ENCODE measurements at regions not wholly inside any gene's neighbourhood (a gene's known extent, or its start where the extent isn't known, plus 50 kb on each side); places are given as distances from the start of the nearest gene placed in this dataset.

DNA sequence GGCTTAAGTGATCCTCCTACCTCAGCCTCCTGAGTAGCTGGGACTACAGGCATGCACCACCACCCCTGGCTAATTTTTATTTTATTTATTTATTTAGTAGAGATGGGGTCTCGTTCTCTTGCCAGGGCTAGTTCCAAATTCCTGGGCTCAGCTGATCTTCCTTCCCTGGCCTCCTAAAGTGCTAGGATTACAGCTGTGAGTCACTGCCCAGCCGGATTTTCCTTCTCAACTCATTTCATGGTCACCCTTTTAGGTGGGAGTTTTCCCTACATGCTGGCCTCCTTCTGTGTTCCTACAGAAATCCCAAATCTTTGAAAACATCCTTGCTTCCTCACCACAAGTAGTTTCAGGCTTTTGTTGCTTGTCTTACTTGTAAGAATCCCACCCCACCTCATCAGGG, 102.1 kb upstream of the SIAH1 start:
- no peak for DNase-seq (ENCODE audit: low spot score)

DNA sequence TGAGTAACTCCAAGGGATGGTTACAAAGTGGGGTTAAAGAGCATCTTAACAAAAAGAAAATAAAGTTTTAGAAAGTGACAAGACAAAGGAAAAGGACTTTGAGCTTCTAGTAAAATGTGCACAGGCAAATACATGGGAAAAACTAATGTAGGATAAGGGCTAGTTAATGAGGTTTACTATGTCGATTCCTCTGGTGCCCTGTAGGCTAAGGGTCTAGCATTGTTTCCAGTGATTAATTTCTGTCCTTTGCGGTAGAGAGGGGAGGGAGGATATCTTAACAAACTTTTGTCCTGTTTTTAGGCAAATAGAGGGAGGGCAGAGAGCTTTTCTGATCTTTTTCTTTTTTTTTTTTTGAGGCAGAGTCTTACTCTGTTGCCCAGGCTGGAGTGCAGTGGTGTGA, 96.6 kb upstream of the SIAH1 start:
- DNase-seq (ENCODE audit: low spot score): no peak

DNA sequence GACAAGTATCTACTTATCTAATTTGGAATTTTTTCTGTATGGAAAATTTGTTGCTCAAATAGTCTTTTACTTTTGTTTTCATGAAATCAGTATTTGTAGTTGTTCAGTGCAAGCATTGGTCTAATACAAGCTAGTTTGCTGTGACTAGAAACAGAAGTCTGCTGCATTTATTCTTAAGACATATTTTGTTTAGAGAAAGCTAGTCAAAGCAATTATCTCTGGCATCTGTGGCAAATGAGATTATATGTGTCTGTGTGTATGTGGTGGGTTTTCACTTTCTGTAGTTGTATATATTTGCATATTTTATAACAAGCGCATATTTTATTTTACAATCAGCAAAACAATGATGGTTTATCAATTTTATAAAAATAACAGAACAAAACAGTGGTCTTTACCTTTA, 96.0 kb upstream of the SIAH1 start:
- no peak for DNase-seq (ENCODE audit: low spot score)

DNA sequence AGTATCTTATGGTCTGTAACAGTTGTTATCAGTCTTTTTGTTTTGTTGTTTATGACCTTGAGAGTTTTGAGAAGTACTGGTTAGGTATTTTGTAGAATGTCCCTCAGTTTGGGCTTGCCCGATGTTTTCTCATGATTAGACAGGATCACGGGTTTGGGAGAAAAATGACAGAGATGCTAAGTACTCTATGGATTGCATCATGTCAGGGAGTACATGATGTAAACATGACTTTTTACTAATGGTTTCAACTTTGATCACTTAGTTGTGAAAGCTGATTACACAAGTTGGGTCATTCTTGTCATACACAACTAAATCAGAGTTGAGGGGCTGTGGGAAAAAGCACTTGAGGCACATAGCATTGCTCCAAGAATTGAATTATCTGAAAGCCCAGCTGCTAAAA, 94.7 kb upstream of the SIAH1 start:
- no peak for DNase-seq (ENCODE audit: low spot score)

DNA sequence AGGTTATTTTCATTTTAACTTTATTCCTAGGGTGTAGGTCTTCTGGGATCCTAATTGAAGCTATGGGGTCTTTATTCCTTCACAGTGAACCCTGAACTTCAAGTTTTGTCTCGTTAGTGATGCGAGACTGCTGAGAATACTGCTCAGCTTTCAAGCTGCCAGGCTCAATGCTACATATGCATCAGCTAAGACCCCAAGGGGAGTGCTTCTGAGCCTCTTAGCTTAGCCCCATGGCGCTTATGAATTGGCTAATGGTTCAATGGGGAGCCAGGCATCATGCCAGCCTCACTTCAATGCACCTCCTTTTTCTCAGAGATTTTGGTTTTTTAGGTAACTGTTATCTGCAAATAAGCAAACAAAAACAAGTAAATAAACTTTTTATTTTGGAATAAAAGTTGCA, 94.1 kb upstream of the SIAH1 start:
- DNase-seq (ENCODE audit: low spot score): peak; percentile 62

DNA sequence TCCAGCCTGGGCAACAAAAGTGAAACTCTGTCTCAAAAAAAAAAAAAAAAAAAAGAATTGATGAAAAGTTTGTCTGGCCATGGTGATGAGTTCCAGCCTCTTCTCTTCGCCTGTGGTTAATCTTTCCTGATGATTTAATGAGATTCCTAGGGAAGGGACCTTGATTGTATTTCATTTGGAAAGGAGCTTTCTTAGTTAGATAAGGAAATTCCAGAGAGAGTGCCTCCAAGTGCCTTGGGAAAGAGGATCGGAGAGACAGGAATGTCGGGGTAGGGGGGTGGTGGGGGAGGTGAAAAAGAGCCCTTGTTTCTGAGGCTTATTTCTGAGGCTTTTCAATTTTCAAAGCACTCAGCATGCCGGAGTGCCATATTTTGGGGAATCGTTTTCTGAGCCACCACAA, 93.2 kb upstream of the SIAH1 start:
- DNase-seq (ENCODE audit: low spot score): no peak

DNA sequence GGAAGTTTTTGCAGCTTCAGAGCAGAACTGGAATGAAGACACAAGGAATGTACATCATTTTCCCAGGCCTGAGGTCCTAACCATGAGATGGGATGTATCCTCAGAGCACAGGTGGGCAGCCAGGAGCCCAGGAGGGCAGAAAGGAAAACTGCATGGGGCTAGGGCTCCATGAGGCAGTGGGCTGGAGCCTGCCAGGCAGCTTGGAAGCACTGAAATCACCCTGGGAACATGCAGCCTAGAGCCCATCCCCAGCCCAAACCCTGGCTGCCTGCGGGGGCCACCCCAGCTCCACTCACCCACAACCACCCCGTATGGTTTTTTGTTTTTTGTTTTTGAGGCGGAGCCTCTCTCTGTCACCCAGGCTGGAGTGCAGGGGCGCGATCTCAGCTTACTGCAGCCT, 86.2 kb upstream of the SIAH1 start:
- DNase-seq (ENCODE audit: low spot score): no peak

DNA sequence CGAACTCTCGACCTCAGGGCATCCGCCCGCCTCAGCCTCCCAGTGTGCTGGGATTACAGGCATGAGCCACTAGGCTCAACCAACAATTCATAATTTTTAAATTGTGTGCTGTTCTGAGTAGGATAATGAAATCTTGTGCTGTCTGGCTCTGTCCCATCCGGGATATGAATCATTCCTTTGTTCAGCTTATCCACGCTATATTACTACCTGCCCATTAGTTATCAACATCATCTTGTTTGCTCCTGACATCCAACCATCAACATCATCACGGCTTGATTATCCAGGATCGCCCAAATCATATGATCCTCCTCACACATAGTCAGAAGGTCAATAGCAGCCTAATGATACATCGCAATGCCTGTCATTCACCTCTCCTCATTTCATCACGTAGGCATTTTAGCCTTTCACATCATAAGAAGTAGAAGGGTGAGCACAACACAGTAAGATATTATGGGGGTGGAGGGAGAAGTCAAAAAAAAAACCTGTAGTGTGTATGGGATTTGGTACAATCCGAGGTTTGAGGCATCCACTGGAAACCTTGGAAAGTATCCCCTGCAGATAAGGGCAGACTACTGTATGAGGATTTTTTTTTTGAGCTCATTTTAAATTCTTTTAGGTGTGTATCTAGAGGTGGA, 77.0 kb upstream of the SIAH1 start:
- DNase-seq (ENCODE audit: low spot score): no peak

DNA sequence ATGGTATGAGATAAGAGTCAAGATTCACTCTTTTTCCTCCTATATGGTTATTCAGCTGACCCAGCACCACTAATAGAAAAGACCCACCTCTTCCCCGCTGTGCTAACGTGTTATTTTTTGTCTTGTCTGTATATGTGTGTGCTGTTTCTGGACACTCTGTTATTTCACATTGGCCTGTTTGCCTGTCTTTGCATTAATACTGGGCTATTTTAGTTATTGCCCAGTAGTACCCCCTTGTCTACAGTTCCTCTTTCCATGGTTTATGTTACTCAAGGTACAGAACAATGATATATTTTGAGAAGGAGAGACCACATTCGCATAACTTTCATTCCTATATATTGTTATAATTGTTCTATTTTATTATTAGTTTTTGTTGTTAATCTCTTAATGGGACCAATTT, 74.0 kb upstream of the SIAH1 start:
- no peak for DNase-seq (ENCODE audit: low spot score)

DNA sequence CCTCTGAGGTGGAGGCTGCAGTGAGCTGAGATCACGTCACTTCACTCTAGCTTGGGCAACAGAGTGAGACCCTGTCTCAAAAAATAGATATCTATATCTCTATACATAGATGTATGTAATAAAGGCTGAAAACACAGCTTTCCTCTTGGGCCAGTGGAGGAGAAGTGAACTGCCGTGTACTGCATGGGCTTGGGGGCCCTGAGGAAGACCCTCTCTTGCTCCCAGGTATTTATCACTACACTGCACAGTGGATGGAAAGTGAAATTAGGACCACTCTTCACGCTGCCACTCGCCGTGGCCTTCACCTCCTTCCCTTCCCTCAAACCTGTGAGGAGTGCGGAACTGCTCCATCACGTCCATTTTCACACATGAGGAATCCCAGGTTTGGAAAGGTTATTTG, 68.8 kb upstream of the SIAH1 start:
- no peak for DNase-seq (ENCODE audit: low spot score)

DNA sequence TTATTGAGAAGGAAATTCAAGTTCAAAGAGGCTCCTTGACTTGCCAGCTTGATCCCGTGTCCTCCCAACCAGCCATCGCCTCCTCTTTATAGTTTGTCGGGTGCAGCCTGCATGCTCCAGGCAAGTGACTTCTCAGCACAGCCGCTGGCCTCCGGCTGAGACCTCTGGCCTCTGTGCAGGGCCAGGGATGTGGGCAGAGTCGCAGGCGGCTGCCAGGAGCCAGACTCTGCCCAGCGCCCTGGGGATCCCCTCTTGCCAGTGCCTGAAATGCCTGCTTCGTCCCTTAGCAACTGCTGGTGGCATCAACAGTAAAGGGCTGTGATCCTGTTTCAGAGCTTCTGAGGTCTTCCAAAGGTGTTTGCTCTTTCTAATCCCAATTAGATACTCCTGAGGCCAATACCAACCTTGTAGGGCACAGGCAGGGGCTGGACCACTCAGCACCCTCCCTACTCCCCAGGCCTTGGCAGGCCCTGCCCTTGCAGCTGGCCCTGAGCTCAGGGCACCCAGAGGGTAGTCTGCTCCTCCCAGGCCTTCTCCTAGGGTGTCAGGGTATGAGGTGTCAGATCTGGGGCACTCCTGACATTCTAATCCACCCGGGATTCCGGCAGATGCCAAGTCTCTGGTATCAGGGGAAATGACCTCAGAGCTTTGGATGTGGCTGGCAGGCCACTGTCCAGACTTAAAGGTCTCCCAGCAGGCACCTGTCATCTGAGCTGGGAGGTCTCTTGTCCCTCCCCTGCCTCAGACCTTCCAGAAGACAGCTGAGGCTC, 68.0 kb upstream of the SIAH1 start:
- DNase-seq (ENCODE audit: low spot score): no peak

DNA sequence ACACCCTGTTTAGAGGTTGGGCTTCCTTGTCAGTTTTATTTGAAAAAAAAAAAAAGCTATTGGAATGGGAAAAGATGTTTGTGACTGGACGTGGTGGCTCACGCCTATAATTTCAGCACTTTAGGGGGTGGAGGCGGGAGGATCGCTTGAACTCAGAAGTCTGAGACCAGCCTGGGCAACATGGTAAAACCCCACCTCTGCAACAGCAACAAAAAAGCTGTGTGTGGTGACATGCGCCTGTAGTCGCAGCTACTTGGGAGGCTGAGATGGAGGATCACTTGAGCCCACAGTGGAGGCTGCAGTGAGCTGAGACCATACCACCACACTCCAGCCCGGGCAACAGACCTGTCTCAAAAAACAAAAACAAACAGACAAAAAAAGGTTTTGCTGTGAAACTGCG, 66.1 kb upstream of the SIAH1 start:
- no peak for DNase-seq (ENCODE audit: low spot score)

DNA sequence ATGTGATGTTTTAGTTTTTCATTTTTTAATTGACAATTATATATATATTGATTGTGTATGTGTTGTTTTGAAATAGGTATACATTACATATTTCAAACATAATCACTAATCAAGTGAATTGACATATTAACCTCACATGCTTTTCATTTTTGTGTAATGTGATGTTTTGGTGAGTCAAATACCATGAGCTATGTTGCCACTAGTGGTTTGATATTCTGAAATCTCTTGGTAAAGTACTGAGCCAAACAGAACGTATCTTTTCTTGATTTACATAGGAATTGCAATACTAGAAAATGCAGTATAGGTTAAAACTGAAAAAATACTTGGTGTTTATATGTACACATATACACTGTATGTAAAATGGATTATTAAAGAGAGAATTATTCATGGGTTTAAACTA, 65.2 kb upstream of the SIAH1 start:
- DNase-seq (ENCODE audit: low spot score): no peak

DNA sequence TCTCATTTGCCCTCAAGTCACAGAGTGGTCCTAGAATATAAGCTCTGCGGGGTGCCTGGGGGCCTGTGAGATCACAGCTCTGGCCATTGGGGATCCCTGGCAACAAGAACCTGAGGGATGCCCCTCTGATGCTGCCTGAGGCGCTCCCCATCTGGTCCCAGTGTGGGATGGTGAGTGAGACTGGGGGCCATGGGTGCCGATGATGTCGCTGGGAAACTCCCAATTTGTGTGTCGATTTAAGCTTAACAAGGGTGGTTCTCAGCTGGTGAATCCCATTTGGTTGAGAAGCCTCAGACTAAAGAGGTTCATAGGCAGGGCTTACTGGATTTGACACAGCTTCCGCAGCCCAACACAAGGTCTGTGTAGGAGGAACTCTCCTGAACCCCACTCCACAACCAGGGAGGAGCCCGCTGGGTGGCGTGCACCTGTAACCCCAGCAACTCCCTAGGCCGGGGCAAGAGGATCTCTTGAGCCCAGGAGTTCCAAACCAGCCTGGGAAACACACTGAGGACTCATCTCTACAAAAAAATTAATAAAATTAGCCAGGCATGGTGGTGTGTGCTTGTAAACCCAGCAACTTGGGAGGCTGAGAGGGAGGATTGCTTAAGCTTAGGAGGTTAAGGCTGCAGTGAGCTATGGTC, 63.7 kb upstream of the SIAH1 start:
- DNase-seq (ENCODE audit: low spot score): no peak

DNA sequence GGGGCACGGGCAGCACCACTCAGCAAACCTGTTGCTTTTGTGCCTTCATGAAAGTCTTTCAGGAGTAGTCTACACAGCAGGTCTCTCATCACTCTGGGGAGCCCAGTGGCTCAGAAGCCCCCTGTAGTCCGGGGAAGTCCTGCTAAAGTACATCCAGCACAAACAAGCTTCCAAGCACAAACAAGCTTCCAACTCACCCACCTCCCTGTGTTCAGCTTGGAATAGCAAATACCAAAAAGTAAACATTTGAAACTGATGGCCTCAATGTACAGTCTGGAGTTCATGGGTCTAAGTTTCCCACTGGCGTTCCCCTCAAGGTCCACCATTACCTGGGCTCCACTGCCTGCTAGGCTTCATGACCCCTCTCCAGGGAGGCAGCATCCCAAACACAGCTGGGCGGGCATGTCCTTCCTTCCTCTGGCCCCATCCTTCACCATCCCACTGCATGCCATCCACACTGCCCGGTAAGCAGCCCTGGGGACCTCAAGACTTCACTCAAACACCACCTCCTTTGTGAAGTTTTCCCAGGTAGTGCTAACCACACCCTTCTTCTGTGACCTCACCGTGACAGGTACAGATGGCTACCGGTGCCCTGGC, 62.8 kb upstream of the SIAH1 start:
- no peak for DNase-seq (ENCODE audit: low spot score)

DNA sequence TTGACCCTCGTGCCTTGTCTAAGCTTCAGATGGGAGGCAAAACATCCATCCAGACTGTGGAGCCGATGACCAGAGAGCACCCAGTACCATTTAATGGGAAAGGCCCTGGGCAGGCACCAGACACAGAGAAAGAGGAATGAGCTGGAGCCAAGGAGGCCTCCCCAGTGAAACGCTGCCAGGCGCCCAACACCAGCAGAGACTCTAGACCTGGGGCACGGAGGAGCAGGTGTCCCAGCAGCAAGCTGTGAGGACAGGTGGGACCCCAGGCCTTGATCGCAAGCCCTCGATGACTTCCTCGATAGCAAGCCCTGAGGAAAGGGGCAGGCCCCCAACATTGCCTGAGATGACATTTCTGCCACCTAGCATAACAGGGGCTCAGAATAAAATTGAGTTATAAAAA, 62.2 kb upstream of the SIAH1 start:
- DNase-seq (ENCODE audit: low spot score): no peak

DNA sequence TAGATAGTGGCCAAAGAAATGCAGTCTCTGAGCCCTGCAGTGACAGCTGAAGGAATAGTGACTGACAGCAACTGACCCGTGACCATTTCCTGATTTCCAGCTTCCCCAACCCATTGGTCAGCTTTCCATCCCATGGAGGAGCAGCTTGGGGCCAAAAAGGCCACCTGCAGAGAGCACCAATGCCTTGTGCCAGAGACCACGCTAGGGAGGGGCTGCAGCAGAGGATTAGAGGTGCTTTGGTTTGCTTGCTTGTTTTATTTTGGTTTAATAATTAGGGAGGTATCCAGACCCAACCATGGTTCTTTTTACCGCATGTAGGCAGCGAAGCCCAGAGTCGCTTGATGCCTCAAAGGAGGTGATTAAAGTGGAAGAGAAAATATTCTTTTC, 61.3 kb upstream of the SIAH1 start:
- no peak for DNase-seq (ENCODE audit: low spot score)

DNA sequence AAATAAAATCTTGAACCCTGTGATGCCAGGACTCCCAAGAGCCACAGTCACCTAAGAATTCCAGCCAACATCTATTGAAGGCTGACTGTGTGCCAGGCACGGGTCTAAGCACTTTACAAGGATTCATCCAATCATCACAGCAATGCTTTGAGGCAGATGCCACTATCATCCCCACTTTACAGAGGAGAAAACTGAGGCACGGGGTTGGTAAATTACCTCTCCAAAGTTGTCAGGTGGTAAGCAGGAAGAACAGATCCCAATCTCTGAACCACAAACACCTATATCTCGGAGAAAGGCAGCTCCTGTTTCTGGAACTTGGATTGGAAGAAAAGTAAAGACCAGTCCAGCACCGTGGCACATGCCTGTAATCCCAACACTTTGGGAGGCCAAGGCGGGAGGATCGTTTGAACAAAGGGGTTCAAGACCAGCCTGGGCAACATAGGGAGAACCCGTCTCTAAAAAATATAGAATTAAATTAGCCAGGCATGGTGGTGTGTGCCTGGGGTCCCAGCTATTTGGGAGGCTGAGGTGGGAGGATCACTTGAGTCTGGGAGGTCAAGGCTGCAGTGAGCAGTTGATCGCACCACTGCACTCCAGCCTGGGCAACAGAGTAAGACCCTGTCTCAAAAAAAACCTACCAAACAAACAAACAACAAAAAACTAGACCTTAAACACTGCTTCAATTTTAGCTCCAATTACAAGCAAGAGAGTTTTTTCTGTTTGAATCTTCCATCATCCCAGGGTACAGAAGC, 60.7 kb upstream of the SIAH1 start:
- no peak for DNase-seq (ENCODE audit: low spot score)

DNA sequence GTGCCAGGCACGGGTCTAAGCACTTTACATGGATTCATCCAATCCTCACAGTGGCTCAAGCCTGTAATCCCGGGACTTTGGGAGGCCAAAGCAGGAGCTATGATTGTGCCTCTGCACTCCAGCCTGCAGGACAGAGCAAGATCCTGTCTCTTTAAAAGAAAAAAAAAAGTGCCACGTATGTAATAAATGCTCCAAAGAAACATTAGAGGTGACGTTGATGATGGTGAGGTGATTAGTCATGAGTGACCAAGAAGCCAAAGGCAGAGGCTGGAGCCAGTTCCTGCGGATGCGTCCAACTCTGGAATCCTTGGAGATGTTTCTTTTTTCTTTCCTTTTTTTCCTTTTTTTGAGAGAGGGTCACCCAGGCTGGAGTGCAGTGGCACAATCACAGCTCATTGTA, 59.4 kb upstream of the SIAH1 start:
- DNase-seq (ENCODE audit: low spot score): no peak

DNA sequence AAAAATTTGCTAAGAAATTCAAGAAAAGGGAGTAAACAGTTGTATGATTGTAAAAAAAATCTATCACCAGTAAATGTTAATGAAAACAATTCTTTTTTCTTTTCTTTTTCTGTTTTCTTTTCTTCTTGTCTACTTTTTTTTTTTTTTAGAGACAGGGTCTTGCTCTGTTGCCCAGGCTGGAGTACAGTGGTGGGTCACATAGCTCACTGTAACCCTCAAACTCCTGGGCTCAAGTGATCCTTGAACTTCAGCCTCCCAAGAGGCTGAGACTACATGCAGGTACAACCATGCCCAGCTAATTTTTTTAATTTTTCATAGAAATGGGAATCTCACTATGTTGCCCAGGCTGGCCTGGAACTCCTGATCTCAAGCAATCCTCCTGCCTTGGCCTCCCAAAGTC, 57.2 kb upstream of the SIAH1 start:
- DNase-seq (ENCODE audit: low spot score): no peak

DNA sequence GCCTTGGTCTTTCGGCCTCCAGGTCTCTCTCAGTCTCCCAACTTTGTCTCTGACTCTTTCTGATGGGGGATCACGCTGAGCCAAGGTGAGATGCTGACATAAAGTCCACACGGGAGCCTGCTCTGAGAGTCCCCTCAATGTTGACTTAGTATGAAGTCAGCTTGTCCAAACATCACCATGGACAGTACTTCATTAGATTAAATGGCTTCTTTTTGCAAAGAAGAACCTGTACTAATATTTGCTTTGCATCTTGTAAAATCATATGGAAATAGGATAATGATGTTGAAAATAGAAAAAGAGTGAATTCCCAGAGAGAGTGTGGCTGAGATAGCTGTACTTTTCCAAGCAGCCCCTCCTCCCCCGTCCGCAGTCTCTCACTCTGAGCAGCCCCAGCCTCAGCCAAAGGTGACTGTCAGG, 56.7 kb upstream of the SIAH1 start:
- DNase-seq (ENCODE audit: low spot score): no peak

DNA sequence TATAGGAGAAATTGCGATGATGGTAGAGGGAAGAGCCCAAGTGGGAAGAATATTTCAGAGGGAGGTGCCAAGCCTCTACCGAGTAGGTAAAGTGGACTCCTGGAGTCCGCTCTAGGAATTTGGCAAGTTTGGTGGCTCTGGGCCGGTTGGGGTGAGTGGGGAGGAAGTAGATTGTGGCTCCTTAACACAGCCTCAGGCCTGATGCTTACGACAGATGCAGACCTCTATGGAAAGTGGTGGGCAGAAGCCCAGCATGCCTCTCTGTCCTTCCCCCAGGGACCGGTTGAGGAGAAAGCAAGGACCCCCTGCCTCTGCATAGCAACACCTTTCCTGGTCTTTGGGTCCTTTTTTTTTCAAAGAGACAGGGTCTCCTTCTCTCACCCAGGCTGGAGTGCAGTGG, 55.9 kb upstream of the SIAH1 start:
- DNase-seq (ENCODE audit: low spot score): no peak

DNA sequence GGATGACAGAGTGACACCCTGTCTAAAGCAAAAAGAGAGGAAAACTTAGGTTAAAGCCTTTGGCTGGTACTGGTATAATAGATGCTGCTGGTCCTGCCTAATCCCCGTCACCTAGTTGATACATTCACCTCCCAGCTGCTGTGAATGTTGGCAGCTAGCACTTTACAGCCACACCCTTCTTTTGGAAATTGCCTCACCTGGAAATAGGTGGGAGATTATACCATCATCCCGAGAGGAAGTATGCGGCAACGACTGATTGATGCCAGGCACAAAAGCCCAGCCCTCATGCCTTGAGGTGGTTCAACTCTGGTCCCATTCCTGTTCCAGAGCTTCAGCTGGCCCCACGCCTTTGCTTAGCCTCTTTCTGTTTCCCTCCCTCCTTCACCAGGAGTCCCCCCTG, 53.2 kb upstream of the SIAH1 start:
- DNase-seq (ENCODE audit: low spot score): no peak

All from D341Med (cell line).